ENCODE measurements at regions not wholly inside any gene's neighbourhood (a gene's known extent, or its start where the extent isn't known, plus 50 kb on each side); places are given as distances from the start of the nearest gene placed in this dataset.

DNA sequence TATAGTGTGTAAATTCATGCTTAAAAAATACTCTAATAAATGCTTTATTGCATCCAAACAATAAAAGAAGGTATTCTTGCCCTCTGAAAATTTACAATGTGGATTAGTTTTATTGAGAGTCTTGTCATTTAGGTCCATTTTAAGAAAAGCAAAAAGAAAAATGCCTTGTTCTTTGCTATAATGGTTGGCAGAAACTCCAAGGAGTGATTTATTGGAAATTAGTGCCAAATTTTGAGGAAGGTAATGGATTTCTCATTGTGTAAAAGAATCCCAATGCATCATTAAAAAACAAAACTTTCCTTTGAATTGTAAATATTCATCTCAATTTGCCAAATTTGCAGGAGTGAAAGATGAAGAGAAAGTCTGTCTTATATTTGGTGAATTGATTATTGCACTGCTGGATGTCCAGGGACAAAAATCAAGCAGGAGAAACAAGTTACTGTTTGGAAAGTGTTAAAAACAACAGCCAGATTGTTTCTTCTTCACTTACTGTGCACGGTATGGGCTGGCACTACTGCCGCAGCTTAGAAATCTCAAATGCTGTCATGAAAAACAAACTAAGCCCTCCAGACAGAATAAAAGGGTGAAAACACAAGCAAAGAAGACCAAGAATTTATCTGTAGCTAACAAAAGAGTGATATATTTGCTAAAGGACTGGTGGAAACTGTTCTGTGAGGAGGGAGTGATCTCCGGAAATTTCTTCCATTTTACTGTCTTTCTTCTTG lies 511.7 kb downstream of the TMTC2 start:
- Histone ChIP-seq H3K9me3 (no peaks in the 10 kb centered on the region), H3K4me1 (no peaks in the 10 kb centered on the region), H3K4me3 (no peak overlapping the region), H3K27me3 (no peaks in the 10 kb centered on the region), H3K27ac (no peak overlapping the region), H3K36me3 (no peaks in the 10 kb centered on the region)
- intact Hi-C loops (cut with DNase I): no loop called here
- DNase-seq: no peak
- TF ChIP-seq, protein P1, sequence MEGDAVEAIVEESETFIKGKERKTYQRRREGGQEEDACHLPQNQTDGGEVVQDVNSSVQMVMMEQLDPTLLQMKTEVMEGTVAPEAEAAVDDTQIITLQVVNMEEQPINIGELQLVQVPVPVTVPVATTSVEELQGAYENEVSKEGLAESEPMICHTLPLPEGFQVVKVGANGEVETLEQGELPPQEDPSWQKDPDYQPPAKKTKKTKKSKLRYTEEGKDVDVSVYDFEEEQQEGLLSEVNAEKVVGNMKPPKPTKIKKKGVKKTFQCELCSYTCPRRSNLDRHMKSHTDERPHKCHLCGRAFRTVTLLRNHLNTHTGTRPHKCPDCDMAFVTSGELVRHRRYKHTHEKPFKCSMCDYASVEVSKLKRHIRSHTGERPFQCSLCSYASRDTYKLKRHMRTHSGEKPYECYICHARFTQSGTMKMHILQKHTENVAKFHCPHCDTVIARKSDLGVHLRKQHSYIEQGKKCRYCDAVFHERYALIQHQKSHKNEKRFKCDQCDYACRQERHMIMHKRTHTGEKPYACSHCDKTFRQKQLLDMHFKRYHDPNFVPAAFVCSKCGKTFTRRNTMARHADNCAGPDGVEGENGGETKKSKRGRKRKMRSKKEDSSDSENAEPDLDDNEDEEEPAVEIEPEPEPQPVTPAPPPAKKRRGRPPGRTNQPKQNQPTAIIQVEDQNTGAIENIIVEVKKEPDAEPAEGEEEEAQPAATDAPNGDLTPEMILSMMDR (IDR thresholded peaks at IDR 0.05): no peak
- no peak for ATAC-seq

DNA sequence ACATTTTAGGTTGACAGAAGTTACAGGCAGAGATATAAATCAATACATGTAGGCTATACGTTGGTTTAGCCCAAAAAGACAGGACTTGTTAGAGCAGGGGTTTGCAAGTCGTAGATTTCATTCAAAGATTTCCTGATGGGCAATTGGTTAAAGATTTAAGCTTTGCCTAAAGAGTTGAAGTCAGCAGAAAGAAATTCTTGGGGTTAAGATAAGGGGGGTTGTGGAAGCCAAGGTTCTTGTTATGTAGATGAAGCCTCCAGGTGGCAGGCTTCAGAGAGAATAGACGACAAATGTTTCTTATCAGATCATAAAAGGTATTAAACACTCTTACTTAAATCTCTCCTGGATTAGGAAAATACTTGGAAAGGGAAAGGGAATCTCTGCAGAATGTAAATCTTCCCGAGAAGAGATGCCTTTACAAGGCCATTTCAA lies 510.8 kb downstream of the TMTC2 start:
- Histone ChIP-seq H3K36me3 (no peaks in the 10 kb centered on the region), H3K4me1 (no peaks in the 10 kb centered on the region), H3K27ac (no peak overlapping the region), H3K4me3 (no peak overlapping the region), H3K9me3 (no peaks in the 10 kb centered on the region), H3K27me3 (no peaks in the 10 kb centered on the region)
- TF ChIP-seq, protein P1 (IDR thresholded peaks at IDR 0.05): no peak
- ATAC-seq (no peak), DNase-seq (no peak)
- intact Hi-C loops (cut with DNase I): no loop called here

DNA sequence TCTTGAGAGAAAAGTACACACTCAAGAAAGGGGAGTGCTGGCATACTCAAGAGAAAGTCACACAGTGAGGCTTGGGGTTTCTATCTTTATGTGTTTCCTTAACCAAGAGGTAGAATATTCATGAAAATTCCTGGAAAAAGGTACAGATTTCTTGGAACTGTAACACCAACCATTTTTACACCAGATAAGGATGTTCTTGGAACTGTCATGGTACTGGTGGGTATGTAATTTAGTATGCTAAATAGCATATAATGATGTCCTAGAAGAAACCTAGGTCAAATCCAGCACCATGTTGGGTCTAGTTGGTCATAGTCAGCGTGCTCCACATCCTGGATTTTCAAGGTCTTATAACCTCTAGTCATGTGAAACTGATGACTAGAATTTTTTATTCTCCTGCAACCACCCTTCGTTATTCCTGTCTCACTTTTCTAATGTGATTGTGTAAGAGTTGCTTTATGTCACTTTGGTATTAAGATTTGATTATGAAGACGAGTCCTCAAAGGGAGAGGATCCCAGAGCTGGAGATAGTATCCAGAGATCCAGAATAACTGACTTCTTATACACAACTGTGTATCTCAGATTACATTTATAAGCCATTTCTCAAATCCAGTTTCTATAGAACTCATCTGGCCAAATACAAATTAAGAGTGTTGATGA lies 510.1 kb downstream of the TMTC2 start:
- TF ChIP-seq, protein P1 (IDR thresholded peaks at IDR 0.05): no peak
- no peak for DNase-seq
- Histone ChIP-seq H3K4me1 (no peaks in the 10 kb centered on the region), H3K27ac (no peak overlapping the region), H3K27me3 (no peaks in the 10 kb centered on the region), H3K36me3 (no peaks in the 10 kb centered on the region), H3K9me3 (no peaks in the 10 kb centered on the region), H3K4me3 (no peak overlapping the region)
- no peak for ATAC-seq
- intact Hi-C loops (cut with DNase I): no loop called here

DNA sequence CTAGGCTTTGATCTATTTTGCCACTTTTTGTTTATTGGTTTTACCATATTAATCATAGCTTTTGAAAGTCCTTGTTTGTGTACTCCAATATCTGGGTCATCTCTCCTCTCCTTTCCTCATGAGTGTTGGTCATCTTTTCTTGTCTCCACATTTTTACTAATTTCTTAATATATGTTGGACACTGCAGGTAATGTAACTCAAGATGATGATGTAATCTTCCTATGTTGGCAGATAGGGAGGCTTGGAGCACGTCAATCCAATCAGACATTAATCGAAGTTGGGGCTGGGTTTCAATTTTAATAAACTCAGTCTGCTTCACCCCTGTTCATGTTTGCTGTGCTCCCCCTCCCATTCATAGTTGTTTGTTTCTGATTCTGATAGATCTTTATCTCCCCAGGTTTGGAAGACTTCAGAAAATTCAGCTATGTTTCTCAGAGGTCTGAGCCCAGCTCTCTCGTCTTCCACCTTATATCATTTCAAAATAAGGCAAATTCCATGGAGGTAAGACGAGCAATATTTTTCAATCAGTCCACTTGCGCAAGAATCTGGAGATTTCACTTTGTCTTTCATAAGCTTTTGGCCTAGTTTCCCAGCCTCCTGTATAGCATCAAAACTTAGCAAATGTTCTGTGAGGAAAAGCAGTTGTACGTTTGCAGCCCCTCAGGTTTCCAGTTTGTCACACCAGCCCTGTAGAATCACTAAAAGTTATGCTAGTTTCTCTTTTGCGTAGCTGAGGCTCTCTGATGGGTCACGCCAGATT lies 504.1 kb downstream of the TMTC2 start:
- TF ChIP-seq, protein P1 (IDR thresholded peaks at IDR 0.05): no peak
- Histone ChIP-seq H3K9me3 (no peaks in the 10 kb centered on the region), H3K27me3 (no peaks in the 10 kb centered on the region), H3K4me3 (no peak overlapping the region), H3K27ac (no peak overlapping the region), H3K4me1 (no peaks in the 10 kb centered on the region), H3K36me3 (no peaks in the 10 kb centered on the region)
- no peak for DNase-seq
- intact Hi-C loops (cut with DNase I): no loop called here
- ATAC-seq: no peak

DNA sequence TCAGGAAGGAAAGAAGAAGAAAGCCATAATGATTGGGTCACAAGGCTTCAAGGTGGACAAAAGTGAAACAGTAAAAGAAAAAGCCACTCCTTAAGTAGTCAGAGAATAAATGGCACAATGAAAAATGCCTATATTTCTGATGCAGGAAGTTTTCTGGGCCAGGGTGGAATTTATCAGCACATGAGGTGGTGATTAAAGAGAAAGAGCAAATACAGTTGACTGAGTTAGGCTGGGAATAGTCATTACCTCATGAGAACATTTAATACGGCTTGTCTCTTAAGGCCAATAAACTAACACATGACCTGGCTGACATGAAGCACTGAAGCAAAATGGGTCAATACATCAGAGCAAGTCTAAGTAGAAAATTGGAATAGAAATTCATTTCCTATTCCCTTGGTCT lies 499.7 kb downstream of the TMTC2 start:
- Histone ChIP-seq H3K4me3 (no peak overlapping the region), H3K27ac (no peak overlapping the region), H3K27me3 (no peaks in the 10 kb centered on the region), H3K9me3 (no peaks in the 10 kb centered on the region), H3K4me1 (no peaks in the 10 kb centered on the region), H3K36me3 (no peaks in the 10 kb centered on the region)
- TF ChIP-seq, protein P1 (IDR thresholded peaks at IDR 0.05): no peak
- DNase-seq: no peak
- no peak for ATAC-seq
- intact Hi-C loops (cut with DNase I): no loop called here
